Keratinocyte (primary cell): ENCODE measurements at regions not wholly inside any gene's neighbourhood (a gene's known extent, or its start where the extent isn't known, plus 50 kb on each side); places are given as distances from the start of the nearest gene placed in this dataset.

Source experiments
- EZH2 ChIP-seq: IDR thresholded peaks from one replicate; pipeline ENCODE4 v1.6.1; 2012; ENCODE audit warnings: inconsistent platforms, mild to moderate bottlenecking, low read length, moderate library complexity
- TF ChIP-seq, protein P1 (sequence below), 3 experiments: IDR thresholded peaks in 1 of 3; conservative IDR thresholded peaks in 1 of 3; optimal IDR thresholded peaks in 1 of 3; 2 replicates in 2 of 3; 3 replicates in 1 of 3; pipeline versions ENCODE3 to v1.5.1; 2011; ENCODE audit warnings: low read length in 3 of 3, mild to moderate bottlenecking in 3 of 3, moderate library complexity in 2 of 3, control low read depth in 1 of 3, inconsistent platforms in 1 of 3; ENCODE audit not compliant: insufficient read depth in 2 of 3; ENCODE audit errors: extremely low read depth in 1 of 3

GRCh38 chr18:22489704-22490103, 72.0 kb upstream of the CTAGE1 start:
- TF ChIP-seq, protein P1, sequence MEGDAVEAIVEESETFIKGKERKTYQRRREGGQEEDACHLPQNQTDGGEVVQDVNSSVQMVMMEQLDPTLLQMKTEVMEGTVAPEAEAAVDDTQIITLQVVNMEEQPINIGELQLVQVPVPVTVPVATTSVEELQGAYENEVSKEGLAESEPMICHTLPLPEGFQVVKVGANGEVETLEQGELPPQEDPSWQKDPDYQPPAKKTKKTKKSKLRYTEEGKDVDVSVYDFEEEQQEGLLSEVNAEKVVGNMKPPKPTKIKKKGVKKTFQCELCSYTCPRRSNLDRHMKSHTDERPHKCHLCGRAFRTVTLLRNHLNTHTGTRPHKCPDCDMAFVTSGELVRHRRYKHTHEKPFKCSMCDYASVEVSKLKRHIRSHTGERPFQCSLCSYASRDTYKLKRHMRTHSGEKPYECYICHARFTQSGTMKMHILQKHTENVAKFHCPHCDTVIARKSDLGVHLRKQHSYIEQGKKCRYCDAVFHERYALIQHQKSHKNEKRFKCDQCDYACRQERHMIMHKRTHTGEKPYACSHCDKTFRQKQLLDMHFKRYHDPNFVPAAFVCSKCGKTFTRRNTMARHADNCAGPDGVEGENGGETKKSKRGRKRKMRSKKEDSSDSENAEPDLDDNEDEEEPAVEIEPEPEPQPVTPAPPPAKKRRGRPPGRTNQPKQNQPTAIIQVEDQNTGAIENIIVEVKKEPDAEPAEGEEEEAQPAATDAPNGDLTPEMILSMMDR (optimal IDR thresholded peaks at IDR 0.05 in 1 of 3, IDR thresholded peaks at IDR 0.05 in 1 of 3, conservative IDR thresholded peaks at IDR 0.05 in 1 of 3; ENCODE audit: extremely low read depth in 1 of 3, insufficient read depth in 2 of 3, low read length in 3 of 3): no peak
- TF ChIP-seq EZH2: no peak
